ENCODE measurements at regions not wholly inside any gene's neighbourhood (a gene's known extent, or its start where the extent isn't known, plus 50 kb on each side); places are given as distances from the start of the nearest gene placed in this dataset.

DNA sequence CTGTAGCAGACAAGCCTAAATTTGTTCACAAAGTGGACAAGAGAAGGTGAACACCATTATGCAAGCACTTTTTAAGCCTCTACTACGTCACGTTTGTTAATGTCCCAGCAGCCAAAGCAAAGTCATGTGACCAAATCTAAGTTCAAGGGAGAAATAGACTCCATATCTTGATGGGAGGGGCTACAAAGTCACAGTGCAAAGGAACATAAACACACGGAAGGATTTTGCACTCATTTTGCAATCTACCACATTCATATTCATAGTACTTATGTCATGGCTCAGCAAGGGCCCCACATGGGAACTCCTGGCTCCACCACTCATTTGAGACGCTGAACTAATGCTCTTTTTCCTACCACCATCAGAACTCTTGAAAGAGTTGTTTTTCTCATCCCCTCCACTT is 139.0 kb upstream of the JADE1 start:
- TF ChIP-seq, protein P1, sequence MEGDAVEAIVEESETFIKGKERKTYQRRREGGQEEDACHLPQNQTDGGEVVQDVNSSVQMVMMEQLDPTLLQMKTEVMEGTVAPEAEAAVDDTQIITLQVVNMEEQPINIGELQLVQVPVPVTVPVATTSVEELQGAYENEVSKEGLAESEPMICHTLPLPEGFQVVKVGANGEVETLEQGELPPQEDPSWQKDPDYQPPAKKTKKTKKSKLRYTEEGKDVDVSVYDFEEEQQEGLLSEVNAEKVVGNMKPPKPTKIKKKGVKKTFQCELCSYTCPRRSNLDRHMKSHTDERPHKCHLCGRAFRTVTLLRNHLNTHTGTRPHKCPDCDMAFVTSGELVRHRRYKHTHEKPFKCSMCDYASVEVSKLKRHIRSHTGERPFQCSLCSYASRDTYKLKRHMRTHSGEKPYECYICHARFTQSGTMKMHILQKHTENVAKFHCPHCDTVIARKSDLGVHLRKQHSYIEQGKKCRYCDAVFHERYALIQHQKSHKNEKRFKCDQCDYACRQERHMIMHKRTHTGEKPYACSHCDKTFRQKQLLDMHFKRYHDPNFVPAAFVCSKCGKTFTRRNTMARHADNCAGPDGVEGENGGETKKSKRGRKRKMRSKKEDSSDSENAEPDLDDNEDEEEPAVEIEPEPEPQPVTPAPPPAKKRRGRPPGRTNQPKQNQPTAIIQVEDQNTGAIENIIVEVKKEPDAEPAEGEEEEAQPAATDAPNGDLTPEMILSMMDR (IDR thresholded peaks at IDR 0.05) = no peak
- Mint-ChIP-seq H3K27ac (ENCODE audit: unreplicated experiment) (no peak overlapping the region), H3K27me3 (ENCODE audit: low read depth) (no peaks in the 10 kb centered on the region), H3K36me3 (ENCODE audit: low read depth) (no peaks in the 10 kb centered on the region), H3K9me3 (ENCODE audit: low read depth) (no peaks in the 10 kb centered on the region), H3K4me3 (ENCODE audit: unreplicated experiment) (no peak overlapping the region), H3K4me1 (ENCODE audit: low read depth) (peaks cover 8% of the 10 kb centered on the region)
- no peak for DNase-seq (ENCODE audit: low spot score)

- Mint-ChIP-seq H3K4me1 (ENCODE audit: low read depth) (no peaks in the 10 kb centered on the region), H3K36me3 (ENCODE audit: low read depth) (no peaks in the 10 kb centered on the region), H3K27me3 (ENCODE audit: low read depth) (no peaks in the 10 kb centered on the region), H3K4me3 (ENCODE audit: unreplicated experiment) (no peak overlapping the region), H3K27ac (ENCODE audit: unreplicated experiment) (no peak overlapping the region), H3K9me3 (ENCODE audit: low read depth) (no peaks in the 10 kb centered on the region)
- no peak for DNase-seq (ENCODE audit: low spot score)
- TF ChIP-seq, protein P1 (IDR thresholded peaks at IDR 0.05) = no peak
Measured at GRCh38 chr4:128668566-128668965, 140.9 kb upstream of the JADE1 start.

- peaks cover 2% of the 10 kb centered on the region for H3K4me1 Mint-ChIP-seq (ENCODE audit: low read depth)
- no peak overlapping the region for H3K4me3 Mint-ChIP-seq (ENCODE audit: unreplicated experiment)
- TF ChIP-seq, protein P1 (IDR thresholded peaks at IDR 0.05) = no peak
- DNase-seq (ENCODE audit: low spot score) = no peak
- no peaks in the 10 kb centered on the region for H3K36me3 Mint-ChIP-seq (ENCODE audit: low read depth)
- no peak overlapping the region for H3K27ac Mint-ChIP-seq (ENCODE audit: unreplicated experiment)
- H3K27me3 Mint-ChIP-seq (ENCODE audit: low read depth) = no peaks in the 10 kb centered on the region
- H3K9me3 Mint-ChIP-seq (ENCODE audit: low read depth) = no peaks in the 10 kb centered on the region
Measured at GRCh38 chr4:128665514-128665913, 144.0 kb upstream of the JADE1 start.

DNA sequence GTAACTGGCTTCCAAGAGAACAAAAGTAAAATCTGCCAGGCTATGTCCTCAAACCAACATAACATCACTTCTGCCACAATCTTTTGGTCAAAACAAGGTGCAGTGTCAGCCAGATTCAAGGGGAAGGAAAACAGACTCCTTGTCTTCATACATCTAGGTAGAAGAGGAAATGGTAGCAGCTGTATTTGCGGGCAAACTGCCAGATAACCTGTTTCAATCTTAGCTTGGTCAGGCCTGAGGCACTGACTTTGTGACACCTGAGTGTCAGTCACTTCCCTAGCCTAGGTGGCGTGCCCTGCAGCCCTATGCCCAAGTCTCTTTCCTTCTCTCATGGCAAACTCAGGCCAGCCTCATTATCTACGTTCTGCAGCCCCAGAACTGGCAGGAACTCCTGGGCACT is 146.2 kb upstream of the JADE1 start:
- TF ChIP-seq, protein P1 (IDR thresholded peaks at IDR 0.05) = no peak
- H3K9me3 Mint-ChIP-seq (ENCODE audit: low read depth) = no peaks in the 10 kb centered on the region
- peaks cover 8% of the 10 kb centered on the region for H3K4me1 Mint-ChIP-seq (ENCODE audit: low read depth)
- no peak for DNase-seq (ENCODE audit: low spot score)
- H3K27ac Mint-ChIP-seq (ENCODE audit: unreplicated experiment) = no peak overlapping the region
- H3K36me3 Mint-ChIP-seq (ENCODE audit: low read depth) = no peaks in the 10 kb centered on the region
- H3K4me3 Mint-ChIP-seq (ENCODE audit: unreplicated experiment) = no peak overlapping the region
- no peaks in the 10 kb centered on the region for H3K27me3 Mint-ChIP-seq (ENCODE audit: low read depth)

DNA sequence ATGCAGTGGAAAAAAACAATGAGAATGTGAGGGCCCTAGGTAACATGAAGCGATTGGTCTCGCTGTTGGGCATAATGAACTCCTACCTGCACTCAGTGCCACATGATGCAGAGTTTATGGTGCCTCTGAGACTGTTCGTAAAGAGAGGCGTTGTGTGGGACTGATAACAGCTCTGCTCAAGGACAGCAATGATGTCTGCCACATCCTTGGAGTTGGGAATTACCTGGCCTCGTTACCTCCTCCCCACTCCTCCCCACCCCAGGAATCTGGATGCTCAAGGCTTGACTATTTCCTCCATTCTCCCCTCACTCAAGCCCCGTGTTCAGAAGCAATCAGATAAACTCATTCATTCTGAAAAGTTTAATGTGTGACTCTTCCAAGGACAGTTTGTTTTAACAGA is 148.0 kb upstream of the JADE1 start:
- no peak overlapping the region for H3K27ac Mint-ChIP-seq (ENCODE audit: unreplicated experiment)

More for the DNA sequence above, 148.0 kb upstream of the JADE1 start:
- Mint-ChIP-seq H3K4me3 (ENCODE audit: unreplicated experiment) (no peak overlapping the region), H3K9me3 (ENCODE audit: low read depth) (no peaks in the 10 kb centered on the region), H3K4me1 (ENCODE audit: low read depth) (peaks cover 14% of the 10 kb centered on the region), H3K27me3 (ENCODE audit: low read depth) (no peaks in the 10 kb centered on the region), H3K36me3 (ENCODE audit: low read depth) (no peaks in the 10 kb centered on the region)
- DNase-seq (ENCODE audit: low spot score) = no peak
- TF ChIP-seq, protein P1 (IDR thresholded peaks at IDR 0.05) = no peak
